H9 (cell line): ENCODE measurements at regions not wholly inside any gene's neighbourhood (a gene's known extent, or its start where the extent isn't known, plus 50 kb on each side); places are given as distances from the start of the nearest gene placed in this dataset.

Source experiments
- DNase-seq: peaks from one replicate; pipeline ENCODE4 v3.0.0-alpha.2; 2017
- H2AFZ ChIP-seq: one replicate; pipeline ENCODE4 v1.6.1; 2013; ENCODE audit warnings: mild to moderate bottlenecking, low read length, control low read depth, moderate library complexity
- H2AK5ac ChIP-seq: 2 replicates; pipeline ENCODE4 v1.6.1; 2013; ENCODE audit warnings: low read length, control low read depth, mixed read lengths; ENCODE audit not compliant: insufficient read length
- H2BK120ac ChIP-seq: one replicate; pipeline ENCODE4 v1.6.1; 2013; ENCODE audit warnings: low read depth, mild to moderate bottlenecking, low read length, control low read depth, inconsistent platforms; ENCODE audit not compliant: poor library complexity, severe bottlenecking
- H2BK12ac ChIP-seq: 2 replicates; pipeline ENCODE4 v1.6.1; 2013; ENCODE audit warnings: low read length, control low read depth, mixed read lengths, low read depth; ENCODE audit not compliant: insufficient read length
- H2BK15ac ChIP-seq: 2 replicates; pipeline ENCODE4 v1.6.1; 2013; ENCODE audit warnings: low read depth, low read length, control low read depth
- H2BK20ac ChIP-seq: one replicate; pipeline ENCODE4 v1.6.1; 2013; ENCODE audit warnings: low read depth, mild to moderate bottlenecking, low read length, control low read depth, inconsistent platforms; ENCODE audit not compliant: poor library complexity, severe bottlenecking
- H2BK5ac ChIP-seq: 2 replicates; pipeline ENCODE4 v1.6.1; 2013; ENCODE audit warnings: low read length, control low read depth, mixed read lengths; ENCODE audit not compliant: insufficient read length
- H3K14ac ChIP-seq: 2 replicates; pipeline ENCODE4 v1.6.1; 2013; ENCODE audit warnings: low read length, control low read depth; ENCODE audit not compliant: insufficient read depth
- H3K18ac ChIP-seq: 2 replicates; pipeline ENCODE4 v1.6.1; 2013; ENCODE audit warnings: low read depth, mild to moderate bottlenecking, mixed read lengths, low read length, control low read depth; ENCODE audit not compliant: insufficient read length
- H3K23ac ChIP-seq: 2 replicates; pipeline ENCODE4 v1.6.1; 2013; ENCODE audit warnings: low read length, control low read depth, mixed read lengths, low read depth; ENCODE audit not compliant: insufficient read length
- H3K23me2 ChIP-seq: 2 replicates; pipeline ENCODE4 v1.6.1; 2013; ENCODE audit warnings: low read depth, mild to moderate bottlenecking, mixed read lengths, low read length, control low read depth; ENCODE audit not compliant: insufficient read length, poor library complexity, severe bottlenecking
- H3K27ac ChIP-seq: 2 replicates; pipeline ENCODE4 v1.5.1; 2013; ENCODE audit warnings: low read length, control low read depth, mixed read lengths, low read depth; ENCODE audit not compliant: insufficient read length
- H3K27me3 ChIP-seq: 2 replicates; pipeline ENCODE4 v1.6.1; 2013; ENCODE audit warnings: low read length, control low read depth, inconsistent platforms; ENCODE audit not compliant: insufficient read depth
- H3K4ac ChIP-seq: 2 replicates; pipeline ENCODE4 v1.6.1; 2013; ENCODE audit warnings: low read depth, mild to moderate bottlenecking, control low read depth, inconsistent platforms, low read length, moderate library complexity
- H3K4me1 ChIP-seq: 2 replicates; pipeline ENCODE4 v1.6.1; 2013; ENCODE audit warnings: low read length, control low read depth, inconsistent platforms; ENCODE audit not compliant: insufficient read depth
- H3K4me2 ChIP-seq: 2 replicates; pipeline ENCODE4 v1.6.1; 2013; ENCODE audit warnings: low read length, control low read depth, mixed read lengths; ENCODE audit not compliant: insufficient read length, insufficient read depth
- H3K56ac ChIP-seq: 2 replicates; pipeline ENCODE4 v1.6.1; 2013; ENCODE audit warnings: low read depth, mild to moderate bottlenecking, mixed read lengths, low read length, control low read depth; ENCODE audit not compliant: insufficient read length
- H3K79me1 ChIP-seq: 2 replicates; pipeline ENCODE4 v1.6.1; 2013; ENCODE audit warnings: low read depth, mild to moderate bottlenecking, moderate library complexity, low read length, control low read depth, inconsistent platforms; ENCODE audit not compliant: insufficient read depth, poor library complexity, severe bottlenecking
- H3K79me2 ChIP-seq: 2 replicates; pipeline ENCODE4 v1.6.1; 2013; ENCODE audit warnings: low read length, control low read depth, inconsistent platforms; ENCODE audit not compliant: insufficient read depth
- H3K9ac ChIP-seq: 2 replicates; pipeline ENCODE4 v1.6.1; 2013; ENCODE audit warnings: low read length, control low read depth, mixed read lengths; ENCODE audit not compliant: insufficient read length; ENCODE audit errors: extremely low read depth
- H3K9me3 ChIP-seq: one replicate; pipeline ENCODE4 v1.6.1; 2013; ENCODE audit warnings: low read depth, low read length, inconsistent platforms; ENCODE audit not compliant: control insufficient read depth
- H3T11ph ChIP-seq: one replicate; pipeline ENCODE4 v1.6.1; 2013; ENCODE audit warnings: mild to moderate bottlenecking, low read length, control low read depth, inconsistent platforms
- H4K20me1 ChIP-seq: one replicate; pipeline ENCODE4 v1.6.1; 2013; ENCODE audit not compliant: control insufficient read depth, insufficient read length, insufficient read depth
- H4K5ac ChIP-seq: 2 replicates; pipeline ENCODE4 v1.6.1; 2013; ENCODE audit warnings: low read depth, mild to moderate bottlenecking, mixed read lengths, low read length, control low read depth; ENCODE audit not compliant: insufficient read length
- H4K8ac ChIP-seq: replicated peaks from 2 replicates; pipeline ENCODE4 v1.6.1; 2013; ENCODE audit warnings: low read length, control low read depth, mixed read lengths, low read depth; ENCODE audit not compliant: insufficient read length
- H4K91ac ChIP-seq: 2 replicates; pipeline ENCODE4 v1.6.1; 2013; ENCODE audit warnings: low read depth, mild to moderate bottlenecking, moderate library complexity, mixed read lengths, low read length, control low read depth; ENCODE audit not compliant: insufficient read length
- H3K27ac Mint-ChIP-seq, 3 experiments: 2 replicates in 2 of 3; 3 replicates in 1 of 3; pipeline ENCODE4 v1.8.0; 2020 to 2021; ENCODE audit warnings: mixed read lengths in 3 of 3, mild to moderate bottlenecking in 1 of 3, moderate library complexity in 1 of 3
- H3K27me3 Mint-ChIP-seq: 2 replicates; pipeline ENCODE4 v1.8.0; 2021; ENCODE audit warnings: low read depth, mild to moderate bottlenecking, moderate library complexity, mixed read lengths
- H3K36me3 Mint-ChIP-seq, 3 experiments: 2 replicates in 2 of 3; 3 replicates in 1 of 3; pipeline ENCODE4 v1.8.0; 2020 to 2021; ENCODE audit warnings: low read depth in 3 of 3, mixed read lengths in 3 of 3; ENCODE audit not compliant: insufficient read depth in 1 of 3
- H3K4me1 Mint-ChIP-seq, 2 experiments: 2 replicates each; pipeline ENCODE4 v1.8.0; 2020; ENCODE audit warnings: mixed read lengths in 2 of 2
- H3K4me3 Mint-ChIP-seq, 2 experiments: 2 replicates in 1 of 2; 3 replicates in 1 of 2; pipeline ENCODE4 v1.8.0; 2020 to 2021; ENCODE audit warnings: mild to moderate bottlenecking in 2 of 2, mixed read lengths in 2 of 2, moderate library complexity in 1 of 2
- H3K9me3 Mint-ChIP-seq, 2 experiments: 2 replicates in 1 of 2; 3 replicates in 1 of 2; pipeline ENCODE4 v1.8.0; 2020; ENCODE audit warnings: mild to moderate bottlenecking in 2 of 2, mixed read lengths in 2 of 2, moderate library complexity in 1 of 2
- CTCF ChIP-seq: fragments of 200-600 bp; sonication (generic); conservative IDR thresholded peaks from 3 replicates; pipeline ENCODE4 v1.8.0; 2021; ENCODE audit warnings: antibody characterized with exemption, mild to moderate bottlenecking
- WGBS: extraction: QIAGEN DNeasy Blood & Tissue Kit; methylation state at CpG from one replicate; pipeline ENCODE4 v1.1.7; 2013; ENCODE audit warnings: missing lambda C conversion rate, low lambda C conversion rate, mixed read lengths; ENCODE audit not compliant: insufficient read length; ENCODE audit errors: extremely low coverage; 5-methylcytosine and 5-hydroxymethylcytosine counted together

DNA sequence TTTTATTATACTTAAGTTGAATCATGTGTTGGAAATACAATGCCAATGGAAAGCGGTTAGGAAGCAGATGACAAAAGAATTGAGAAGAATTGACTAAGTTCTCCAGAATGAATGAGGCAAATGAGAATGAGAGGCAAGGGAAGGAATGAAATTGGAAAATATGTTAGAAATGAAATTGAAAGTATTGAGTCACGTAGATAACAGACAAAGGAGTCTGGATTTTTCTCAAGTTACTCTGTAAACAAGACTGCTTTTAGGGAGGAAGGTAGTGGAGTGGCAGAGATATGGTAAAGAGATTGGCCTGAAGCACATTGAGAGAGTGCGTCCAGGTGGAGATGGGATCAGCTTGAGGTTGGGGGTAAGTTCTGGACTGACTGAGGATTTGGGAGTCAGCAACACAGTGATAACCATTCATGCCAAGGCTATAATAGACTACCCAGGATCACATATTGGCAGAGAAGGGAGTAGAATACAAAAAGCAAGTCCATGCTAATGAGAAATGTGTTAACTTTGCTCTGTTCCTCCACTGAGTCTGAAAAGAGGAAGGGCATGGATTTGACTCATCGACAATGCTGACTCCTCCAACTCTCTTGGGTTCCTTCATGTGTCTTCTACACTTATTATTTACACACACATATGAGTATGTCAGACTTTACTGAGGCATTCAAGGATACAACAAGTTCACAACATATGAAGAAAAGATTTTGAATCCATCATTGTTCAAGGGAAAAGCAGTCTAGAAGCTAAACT, 814.2 kb upstream of the ZNF608 start:
- WGBS: 100% methylated on average over 1 of the region's 4 CpGs
- Histone ChIP-seq H3K56ac (no peak overlapping the region), H2BK120ac (no peak overlapping the region), H3K9ac (no peak overlapping the region), H2AK5ac (no peak overlapping the region), H3K4me1 (no peaks in the 10 kb centered on the region), H3K4ac (no peak overlapping the region), H3K23ac (no peak overlapping the region), H4K20me1 (no peaks in the 10 kb centered on the region), H3K14ac (no peak overlapping the region), H4K8ac (no peak overlapping the region), H2AFZ (no peak overlapping the region), H3T11ph (no peak overlapping the region), H3K23me2 (no peaks in the 10 kb centered on the region), H2BK12ac (no peak overlapping the region), H3K79me2 (no peaks in the 10 kb centered on the region), H3K27ac (no peak overlapping the region), H3K4me2 (no peak overlapping the region), H4K5ac (no peak overlapping the region), H3K9me3 (no peaks in the 10 kb centered on the region), H2BK5ac (no peak overlapping the region), H3K18ac (no peak overlapping the region), H2BK15ac (no peak overlapping the region), H4K91ac (no peak overlapping the region), H3K27me3 (no peaks in the 10 kb centered on the region), H3K79me1 (no peaks in the 10 kb centered on the region), H2BK20ac (no peak overlapping the region)
- Mint-ChIP-seq H3K4me3 (no peak overlapping the region), H3K27me3 (no peaks in the 10 kb centered on the region), H3K27ac (no peak overlapping the region; a peak in 1 of 7 replicates), H3K36me3 (peaks cover 0 to 3% (median 0%) of the 10 kb centered on the region in 3 experiments; a peak in 2 of 7 replicates), H3K9me3 (peaks cover 2 to 3% of the 10 kb centered on the region in 2 experiments; a peak in 3 of 5 replicates), H3K4me1 (peaks cover 0 to 3% of the 10 kb centered on the region in 2 experiments; a peak in 1 of 4 replicates)
- TF ChIP-seq CTCF: no peak
- no peak for DNase-seq
